ENCODE measurements at regions not wholly inside any gene's neighbourhood (a gene's known extent, or its start where the extent isn't known, plus 50 kb on each side); places are given as distances from the start of the nearest gene placed in this dataset.

- TF ChIP-seq REST (IDR thresholded peaks at IDR 0.05; ENCODE audit: borderline replicate concordance), result no peak
- no peak for TF ChIP-seq CTCF (IDR thresholded peaks at IDR 0.05; ENCODE audit: poor library complexity, severe bottlenecking)
- no peak for TF ChIP-seq EZH2 (IDR thresholded peaks at IDR 0.05; ENCODE audit: borderline replicate concordance, insufficient read depth, low read length, poor library complexity, severe bottlenecking)
- no peak for TF ChIP-seq TAF1 (IDR thresholded peaks at IDR 0.05; ENCODE audit: low read depth)
- no peak for TF ChIP-seq RAD21 (conservative IDR thresholded peaks at IDR 0.05)
Measured at GRCh38 chr3:148510561-148510960, 187.1 kb upstream of the AGTR1 start.
